T-helper 17 cell (primary cell): ENCODE measurements at regions not wholly inside any gene's neighbourhood (a gene's known extent, or its start where the extent isn't known, plus 50 kb on each side); places are given as distances from the start of the nearest gene placed in this dataset.
"Not testable (repeated sequence)": the region's sequence is repeated elsewhere in the genome, so short reads cannot be mapped to it uniquely, and the experiment has no call there.

Source experiments
- ATAC-seq: fragments of 150-1000 bp; cut with Tn5 transposase; 2 replicates; pipeline ENCODE4 v1.10.0; 2021; ENCODE audit warnings: mild to moderate bottlenecking, moderate library complexity
- DNase-seq, 3 donors: peaks; one replicate each; pipeline versions ENCODE4 v3.0.0 to v3.0.0-alpha.2; 2020 to 2021
- H3K9me3 ChIP-seq: one replicate; pipeline ENCODE4 v1.7.0; 2013; ENCODE audit warnings: low read length, mild to moderate bottlenecking; ENCODE audit not compliant: control insufficient read depth, poor library complexity, severe bottlenecking
- H3K27ac Mint-ChIP-seq: one replicate; pipeline ENCODE4 v1.8.0; 2022; ENCODE audit warnings: mild to moderate bottlenecking, moderate library complexity, mixed read lengths
- H3K27me3 Mint-ChIP-seq: one replicate; pipeline ENCODE4 v1.8.0; 2022; ENCODE audit warnings: mixed read lengths
- H3K36me3 Mint-ChIP-seq: one replicate; pipeline ENCODE4 v1.8.0; 2022; ENCODE audit warnings: low read depth, mixed read lengths
- H3K4me1 Mint-ChIP-seq: one replicate; pipeline ENCODE4 v1.8.0; 2022; ENCODE audit warnings: mild to moderate bottlenecking, mixed read lengths
- H3K4me3 Mint-ChIP-seq: one replicate; pipeline ENCODE4 v1.8.0; 2022; ENCODE audit warnings: mild to moderate bottlenecking, moderate library complexity, mixed read lengths

DNA sequence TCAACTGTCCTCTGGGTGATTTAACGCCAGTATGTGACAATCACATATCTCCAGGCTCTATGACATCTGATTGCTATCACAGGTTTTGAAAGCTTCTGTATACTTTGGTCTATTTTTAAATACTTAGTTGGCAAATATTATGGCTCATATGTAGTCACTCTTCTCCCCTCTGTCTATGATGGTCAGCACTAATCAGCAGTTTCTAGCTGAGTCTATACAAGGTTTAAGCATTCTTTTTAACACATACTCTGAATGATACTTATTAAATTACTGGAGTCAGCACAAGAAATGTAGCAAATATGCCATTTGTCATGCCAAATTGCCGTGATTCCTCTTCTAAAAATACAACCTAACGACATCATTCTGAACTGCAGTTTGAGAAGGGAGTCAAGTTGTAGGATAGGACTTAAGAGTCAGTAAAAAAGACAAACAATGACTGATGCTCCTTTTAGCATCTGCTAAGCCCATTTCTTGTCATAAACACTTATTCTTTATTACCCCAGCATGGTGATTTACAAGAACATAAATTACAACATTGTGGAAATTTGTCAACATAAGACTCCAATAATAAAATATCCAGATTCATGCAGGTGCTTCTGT, 947.8 kb downstream of the XPNPEP1 start:
- no peaks in the 10 kb centered on the region for H3K9me3 ChIP-seq
- H3K4me3 Mint-ChIP-seq, result no peak overlapping the region
- H3K36me3 Mint-ChIP-seq, result no peaks in the 10 kb centered on the region
- H3K4me1 Mint-ChIP-seq, result no peaks in the 10 kb centered on the region
- no peak for DNase-seq
- no peaks in the 10 kb centered on the region for H3K27me3 Mint-ChIP-seq
- no peak for ATAC-seq
- H3K27ac Mint-ChIP-seq, result no peak overlapping the region

- no peaks in the 10 kb centered on the region for H3K4me1 Mint-ChIP-seq
- DNase-seq, result no peak
- H3K4me3 Mint-ChIP-seq, result no peak overlapping the region
- no peak overlapping the region for H3K27ac Mint-ChIP-seq
- H3K9me3 ChIP-seq, result no peaks in the 10 kb centered on the region
- ATAC-seq, result no peak
- no peaks in the 10 kb centered on the region for H3K27me3 Mint-ChIP-seq
- no peaks in the 10 kb centered on the region for H3K36me3 Mint-ChIP-seq
Measured at GRCh38 chr10:108970016-108970415, 953.3 kb downstream of the XPNPEP1 start.

GRCh38 chr10:108966411-108966810, 956.9 kb downstream of the XPNPEP1 start:
- Mint-ChIP-seq H3K4me1 (no peaks in the 10 kb centered on the region), H3K4me3 (no peak overlapping the region), H3K36me3 (no peaks in the 10 kb centered on the region), H3K27me3 (no peaks in the 10 kb centered on the region), H3K27ac (no peak overlapping the region)
- H3K9me3 ChIP-seq, result no peaks in the 10 kb centered on the region
- DNase-seq (no peak), ATAC-seq (no peak)

- ATAC-seq, result no peak
Measured at GRCh38 chr10:108966005-108966404, 957.3 kb downstream of the XPNPEP1 start.

GRCh38 chr10:108962172-108962571, 961.1 kb downstream of the XPNPEP1 start:
- no peaks in the 10 kb centered on the region for H3K36me3 Mint-ChIP-seq
- H3K4me1 Mint-ChIP-seq, result no peaks in the 10 kb centered on the region
- H3K4me3 Mint-ChIP-seq, result no peak overlapping the region
- ATAC-seq (no peak), DNase-seq (no peak)
- H3K27me3 Mint-ChIP-seq, result no peaks in the 10 kb centered on the region
- H3K9me3 ChIP-seq, result no peaks in the 10 kb centered on the region
- H3K27ac Mint-ChIP-seq, result no peak overlapping the region

More at GRCh38 chr10:108966005-108966404, 957.3 kb downstream of the XPNPEP1 start:
- no peaks in the 10 kb centered on the region for H3K27me3 Mint-ChIP-seq
- no peaks in the 10 kb centered on the region for H3K9me3 ChIP-seq
- no peak for DNase-seq
- H3K4me3 Mint-ChIP-seq, result no peak overlapping the region
- no peaks in the 10 kb centered on the region for H3K4me1 Mint-ChIP-seq
- H3K36me3 Mint-ChIP-seq, result no peaks in the 10 kb centered on the region
- no peak overlapping the region for H3K27ac Mint-ChIP-seq

DNA sequence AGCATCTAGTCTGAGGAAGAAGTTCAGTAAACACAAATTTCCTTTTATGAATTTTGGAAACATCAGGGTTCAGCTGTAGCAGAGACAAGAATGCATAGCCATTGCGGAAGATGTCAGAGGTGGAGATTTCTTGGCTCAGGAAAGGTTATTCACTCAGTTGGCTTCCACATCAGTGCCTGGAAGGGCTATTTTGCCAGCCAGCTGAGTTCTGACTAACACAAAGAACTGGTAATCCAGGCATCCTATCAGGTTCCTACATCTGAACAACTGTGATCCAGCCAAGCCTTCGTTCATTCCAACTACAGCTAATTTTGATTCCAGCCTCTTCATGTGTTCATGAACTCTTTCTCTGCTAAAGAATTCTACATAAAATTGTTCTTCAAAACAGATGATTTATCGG, 965.6 kb downstream of the XPNPEP1 start:
- ATAC-seq, result no peak
- no peaks in the 10 kb centered on the region for H3K9me3 ChIP-seq
- H3K4me1 Mint-ChIP-seq, result no peaks in the 10 kb centered on the region
- no peak overlapping the region for H3K27ac Mint-ChIP-seq
- no peaks in the 10 kb centered on the region for H3K36me3 Mint-ChIP-seq
- H3K27me3 Mint-ChIP-seq, result no peaks in the 10 kb centered on the region
- no peak overlapping the region for H3K4me3 Mint-ChIP-seq
- no peak for DNase-seq

- ATAC-seq (no peak), DNase-seq (no peak)
- no peaks in the 10 kb centered on the region for H3K36me3 Mint-ChIP-seq
- no peak overlapping the region for H3K27ac Mint-ChIP-seq
- H3K9me3 ChIP-seq, result no peaks in the 10 kb centered on the region
- H3K4me3 Mint-ChIP-seq, result no peak overlapping the region
- no peaks in the 10 kb centered on the region for H3K27me3 Mint-ChIP-seq
- no peaks in the 10 kb centered on the region for H3K4me1 Mint-ChIP-seq
Measured at GRCh38 chr10:108956149-108956548, 967.2 kb downstream of the XPNPEP1 start.

- H3K9me3 ChIP-seq, DNase-seq, H3K27ac Mint-ChIP-seq, H3K27me3 Mint-ChIP-seq, H3K4me3 Mint-ChIP-seq, ATAC-seq, H3K36me3 Mint-ChIP-seq, H3K4me1 Mint-ChIP-seq: not testable (repeated sequence)
Measured at GRCh38 chr10:108920029-108920428, 1003.3 kb downstream of the XPNPEP1 start.

- Mint-ChIP-seq H3K27ac (no peak overlapping the region), H3K4me3 (no peak overlapping the region), H3K27me3 (no peaks in the 10 kb centered on the region), H3K36me3 (no peaks in the 10 kb centered on the region), H3K4me1 (no peaks in the 10 kb centered on the region)
- no peak for DNase-seq
- no peaks in the 10 kb centered on the region for H3K9me3 ChIP-seq
- ATAC-seq, result no peak
Measured at GRCh38 chr10:108913300-108913699, 1010.0 kb downstream of the XPNPEP1 start.

DNA sequence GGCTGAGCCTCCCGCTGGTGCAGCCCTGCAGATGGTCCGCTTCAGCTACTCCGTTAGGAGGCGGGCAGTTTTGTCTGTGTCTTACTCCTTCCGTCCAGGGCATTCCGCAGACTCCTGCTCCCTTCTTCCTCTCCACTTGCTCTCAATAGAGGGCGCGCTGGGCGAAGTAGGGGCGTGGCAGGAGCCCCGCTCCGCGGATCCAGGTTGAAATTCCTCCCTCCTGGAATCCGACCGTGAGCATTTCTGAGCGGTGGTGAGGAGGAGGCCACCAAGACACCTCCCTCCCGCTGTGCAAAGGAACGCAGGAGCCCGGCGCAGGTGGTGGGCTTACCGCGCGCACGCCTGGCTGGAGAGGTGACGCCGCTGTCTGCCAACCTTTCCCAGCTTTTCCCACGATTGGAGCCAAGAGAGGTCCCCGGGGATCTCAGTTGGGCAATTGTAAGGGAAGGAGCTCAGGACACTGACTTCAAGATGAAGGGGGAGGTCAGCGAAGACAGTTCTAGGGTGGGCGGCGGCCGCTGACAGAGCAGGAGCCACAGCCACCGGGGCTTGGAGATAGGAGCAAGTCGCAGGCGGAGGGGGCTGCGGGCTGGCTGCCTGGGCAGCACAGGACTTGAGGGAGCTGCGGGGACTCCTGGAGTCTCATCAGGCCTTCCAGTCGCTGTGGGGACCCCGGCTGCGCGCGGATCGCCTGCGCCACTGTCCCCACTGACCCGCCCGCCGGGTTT, 1011.3 kb downstream of the XPNPEP1 start:
- H3K27me3 Mint-ChIP-seq, result no peaks in the 10 kb centered on the region
- no peak for ATAC-seq
- H3K36me3 Mint-ChIP-seq, result no peaks in the 10 kb centered on the region
- no peaks in the 10 kb centered on the region for H3K4me1 Mint-ChIP-seq
- H3K9me3 ChIP-seq, result no peaks in the 10 kb centered on the region
- no peak overlapping the region for H3K27ac Mint-ChIP-seq
- DNase-seq, result no peak
- H3K4me3 Mint-ChIP-seq, result no peak overlapping the region

GRCh38 chr10:108908096-108908495, 1015.2 kb downstream of the XPNPEP1 start:
- H3K9me3 ChIP-seq, result no peaks in the 10 kb centered on the region
- Mint-ChIP-seq H3K27ac (no peak overlapping the region), H3K4me1 (no peaks in the 10 kb centered on the region), H3K36me3 (no peaks in the 10 kb centered on the region), H3K4me3 (no peak overlapping the region), H3K27me3 (no peaks in the 10 kb centered on the region)
- DNase-seq (no peak), ATAC-seq (no peak)

DNA sequence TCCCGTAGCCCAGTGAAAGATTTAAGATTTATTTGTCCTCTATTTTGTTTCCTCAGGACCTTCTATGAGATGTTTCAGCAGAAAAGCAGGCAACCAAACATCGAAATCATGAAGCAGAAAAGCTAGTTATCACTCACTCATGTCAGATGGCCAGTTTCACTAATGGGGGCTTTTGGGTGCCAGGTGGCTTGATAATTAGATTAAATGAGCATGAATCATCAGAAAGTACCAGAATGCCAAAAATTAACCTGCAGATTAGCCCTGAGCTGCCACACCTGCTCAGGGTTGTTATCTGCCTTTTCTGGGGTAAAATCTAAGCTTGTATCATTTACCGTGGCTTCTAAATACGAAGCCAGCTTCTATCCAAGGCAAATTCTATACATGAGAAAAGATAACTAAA, 1017.5 kb downstream of the XPNPEP1 start:
- Mint-ChIP-seq H3K36me3 (no peaks in the 10 kb centered on the region), H3K4me3 (no peak overlapping the region), H3K27ac (no peak overlapping the region), H3K4me1 (no peaks in the 10 kb centered on the region), H3K27me3 (no peaks in the 10 kb centered on the region)
- no peaks in the 10 kb centered on the region for H3K9me3 ChIP-seq
- DNase-seq, result no peak
- ATAC-seq, result no peak

GRCh38 chr10:108905171-108905570, 1018.1 kb downstream of the XPNPEP1 start:
- no peak overlapping the region for H3K27ac Mint-ChIP-seq
- H3K4me3 Mint-ChIP-seq, result no peak overlapping the region
- H3K27me3 Mint-ChIP-seq, result no peaks in the 10 kb centered on the region
- H3K4me1 Mint-ChIP-seq, result no peaks in the 10 kb centered on the region
- no peaks in the 10 kb centered on the region for H3K9me3 ChIP-seq
- ATAC-seq (no peak), DNase-seq (no peak)
- no peaks in the 10 kb centered on the region for H3K36me3 Mint-ChIP-seq

- Mint-ChIP-seq H3K4me1 (no peaks in the 10 kb centered on the region), H3K27ac (no peak overlapping the region), H3K36me3 (no peaks in the 10 kb centered on the region), H3K4me3 (no peak overlapping the region), H3K27me3 (no peaks in the 10 kb centered on the region)
- DNase-seq (no peak), ATAC-seq (no peak)
- H3K9me3 ChIP-seq, result no peaks in the 10 kb centered on the region
Measured at GRCh38 chr10:108904163-108904838, 1019.0 kb downstream of the XPNPEP1 start.
